Inferior parietal cortex (tissue), 1 donor: ENCODE measurements at regions not wholly inside any gene's neighbourhood (a gene's known extent, or its start where the extent isn't known, plus 50 kb on each side); places are given as distances from the start of the nearest gene placed in this dataset.

Source experiments
- DNase-seq: peaks from one replicate; pipeline ENCODE4 v3.0.0-alpha.2; 2016; ENCODE audit errors: extremely low spot score

DNA sequence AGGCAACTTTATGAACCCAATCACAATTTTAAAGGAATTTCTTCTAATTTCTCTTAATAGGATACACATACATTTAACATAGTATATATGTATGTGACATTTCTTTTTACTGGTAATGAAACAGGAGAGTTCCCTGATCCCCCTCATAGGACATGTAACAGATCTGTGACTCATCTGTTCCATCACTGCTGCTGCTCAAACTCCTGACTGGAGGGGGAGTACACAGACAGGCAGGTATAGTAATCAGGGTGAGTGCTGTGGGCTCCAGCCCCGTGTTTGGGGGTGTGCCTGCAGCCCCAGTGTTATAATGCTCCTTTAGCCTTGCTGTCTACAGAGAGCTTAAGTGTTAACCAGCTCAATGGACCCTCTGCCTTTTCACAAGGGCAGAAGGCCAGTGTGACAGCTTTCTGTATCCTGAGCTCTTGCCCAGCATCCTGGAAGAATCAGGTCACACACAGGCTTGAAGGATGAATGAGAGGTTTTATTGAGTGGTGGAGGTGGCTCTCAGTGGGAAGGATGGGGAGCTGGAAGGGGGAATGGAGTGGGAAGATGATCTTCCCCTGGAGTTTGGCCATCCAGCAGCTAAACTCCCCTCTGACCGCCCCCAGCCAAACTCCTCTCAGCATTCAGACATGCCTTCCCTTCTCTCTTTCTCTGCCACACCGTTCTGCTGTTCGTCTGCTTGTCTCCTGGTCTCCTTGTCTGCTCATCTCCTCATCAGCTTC is 161.3 kb downstream of the ZNF608 start:
- no peak for DNase-seq

DNA sequence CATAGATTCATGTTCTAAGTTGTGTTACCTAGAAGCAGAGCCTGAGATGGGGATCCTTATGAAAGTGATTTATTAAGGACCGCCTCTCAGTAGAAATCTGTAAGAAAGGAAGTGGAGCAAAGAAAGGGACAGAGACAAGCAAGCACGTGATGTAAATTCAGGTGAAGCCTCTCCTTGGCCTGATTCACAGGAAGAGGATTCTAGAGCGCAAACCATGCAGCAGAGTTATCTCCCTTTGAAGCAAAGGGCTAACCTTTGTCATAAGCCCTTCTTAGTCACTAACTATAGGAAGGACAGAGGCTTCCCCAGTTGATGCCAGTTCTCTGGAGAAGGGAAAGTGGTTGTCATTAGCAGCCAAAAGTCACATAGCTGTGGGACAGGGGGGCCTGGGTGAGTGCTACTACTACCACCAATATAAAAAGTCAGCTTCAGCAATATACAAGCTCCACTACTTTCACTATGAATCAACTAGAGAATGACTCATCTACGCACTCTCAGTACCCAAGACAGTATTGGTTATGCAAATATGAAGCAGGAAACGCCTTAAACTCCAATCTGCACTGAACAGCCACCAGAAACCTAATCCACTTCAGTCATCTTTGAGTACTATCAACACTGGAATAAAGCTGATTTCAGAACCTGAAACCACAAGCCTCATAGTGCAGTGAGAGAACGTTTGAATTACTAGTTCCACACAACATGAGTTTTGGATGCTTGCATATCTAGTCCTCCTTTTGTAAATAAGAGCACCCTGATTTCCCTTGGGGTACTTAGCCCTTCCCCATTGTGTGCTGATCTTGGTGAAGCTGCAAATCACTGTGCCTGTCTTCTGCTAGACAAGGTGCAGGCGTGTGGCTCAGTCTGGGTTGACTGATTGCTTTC is 162.7 kb downstream of the ZNF608 start:
- DNase-seq = no peak

DNA sequence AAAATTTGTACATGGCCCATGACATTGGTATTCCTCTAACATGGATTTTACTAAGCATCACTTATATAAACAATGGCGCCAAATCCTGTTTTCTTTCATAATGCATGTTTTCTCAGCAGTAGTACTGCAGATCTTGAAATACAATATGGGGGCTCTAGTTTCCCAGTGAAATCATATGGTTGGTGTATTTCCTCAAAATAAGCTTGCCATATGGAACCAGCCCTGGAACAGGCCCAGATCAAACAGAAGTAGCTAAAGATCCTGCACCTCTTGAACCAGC is 163.9 kb downstream of the ZNF608 start:
- DNase-seq = no peak

DNA sequence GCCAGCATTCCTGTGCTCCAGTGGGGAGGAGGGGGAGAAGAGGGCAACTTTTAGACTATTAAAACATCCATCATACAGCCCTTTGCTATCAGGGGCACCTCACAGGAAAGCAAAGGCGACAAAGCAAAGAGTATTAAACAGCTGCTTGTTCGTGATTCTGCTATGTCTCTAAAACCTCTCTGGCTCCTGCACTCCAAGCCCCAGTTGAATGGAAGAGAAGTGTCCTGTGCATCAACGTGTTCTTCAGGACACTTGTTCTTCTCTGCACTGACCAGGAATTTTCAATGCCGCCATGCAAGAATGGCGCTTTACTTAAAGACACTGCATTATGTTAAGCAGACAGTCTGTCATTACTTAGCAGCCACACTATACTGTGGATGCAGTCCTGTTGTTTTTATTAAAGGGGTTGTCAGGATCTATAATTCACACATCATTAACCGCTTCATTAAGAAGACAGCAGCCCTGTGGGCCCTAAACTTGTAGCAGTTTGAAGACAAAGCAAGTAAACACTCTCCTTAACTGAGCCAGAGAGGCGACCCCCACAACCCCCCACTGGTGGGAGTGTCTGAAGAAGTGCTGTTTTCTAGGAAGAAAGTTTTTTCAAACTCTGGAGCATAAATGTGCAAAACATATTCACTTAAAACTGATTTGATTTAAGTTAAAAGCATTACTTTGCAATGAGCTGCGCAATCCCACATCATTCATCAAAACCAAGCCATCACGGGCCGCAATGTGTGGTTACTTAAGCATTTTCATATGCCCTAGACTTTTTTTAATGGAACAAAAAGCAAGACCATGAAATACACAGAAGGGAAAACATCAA is 164.5 kb downstream of the ZNF608 start:
- DNase-seq = no peak

DNA sequence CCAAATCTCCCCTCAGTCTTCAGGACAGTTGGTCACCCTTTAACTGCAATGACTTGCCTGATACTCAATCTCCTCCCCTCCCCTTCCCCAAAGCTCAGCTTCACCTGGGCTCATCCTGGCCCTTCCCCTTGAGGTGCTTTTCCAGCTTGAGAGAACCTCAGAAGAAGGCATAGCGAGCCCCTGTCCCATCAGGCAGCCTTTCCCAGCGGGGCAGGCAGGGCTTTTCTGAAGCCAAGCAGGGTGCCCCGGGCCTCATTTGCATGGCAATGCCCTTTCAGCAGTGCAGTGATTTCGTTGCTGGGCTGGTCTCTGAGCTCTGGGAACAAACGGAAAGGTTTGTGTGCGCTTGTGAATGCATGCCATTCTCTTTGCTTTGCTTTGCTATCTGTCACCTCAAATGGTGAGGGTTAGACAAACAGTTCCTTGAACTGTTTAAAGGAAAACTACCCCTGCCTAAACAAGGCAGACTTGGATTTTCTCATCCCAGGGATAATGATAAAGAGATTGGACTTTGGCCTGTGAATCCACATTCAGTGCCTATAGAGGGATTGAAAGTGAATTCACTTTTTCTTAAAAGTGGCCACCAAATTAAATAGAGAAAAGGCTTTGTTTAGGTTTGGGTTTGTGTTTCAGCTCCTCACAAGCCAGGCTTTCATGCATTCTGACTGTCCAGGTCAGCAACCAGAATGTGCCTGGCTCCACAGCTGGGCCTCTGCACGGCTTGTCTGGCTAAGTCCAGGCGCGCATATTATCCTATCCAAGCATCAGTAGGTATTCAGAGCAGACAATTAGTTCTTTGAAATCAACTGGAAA is 165.3 kb downstream of the ZNF608 start:
- peak; percentile 48 for DNase-seq

DNA sequence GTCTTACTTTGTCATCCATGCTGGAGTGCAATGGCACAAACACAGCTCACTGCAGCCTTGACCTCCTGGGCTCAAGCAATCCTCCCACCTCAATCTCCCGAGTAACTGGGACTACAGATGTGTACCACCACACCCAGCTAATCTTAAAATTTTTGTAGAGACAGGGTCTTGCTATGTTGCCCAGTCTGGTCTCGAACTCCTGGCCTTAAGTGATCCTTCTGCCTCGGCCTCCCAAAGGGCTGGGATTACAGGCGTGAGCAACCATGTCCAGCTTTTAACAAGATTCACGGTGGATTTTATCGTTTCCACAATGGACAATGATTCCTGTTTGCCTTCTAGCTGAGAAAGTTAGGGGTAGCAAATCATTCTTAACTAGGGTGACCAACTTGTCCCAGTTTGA is 165.9 kb downstream of the ZNF608 start:
- no peak for DNase-seq

DNA sequence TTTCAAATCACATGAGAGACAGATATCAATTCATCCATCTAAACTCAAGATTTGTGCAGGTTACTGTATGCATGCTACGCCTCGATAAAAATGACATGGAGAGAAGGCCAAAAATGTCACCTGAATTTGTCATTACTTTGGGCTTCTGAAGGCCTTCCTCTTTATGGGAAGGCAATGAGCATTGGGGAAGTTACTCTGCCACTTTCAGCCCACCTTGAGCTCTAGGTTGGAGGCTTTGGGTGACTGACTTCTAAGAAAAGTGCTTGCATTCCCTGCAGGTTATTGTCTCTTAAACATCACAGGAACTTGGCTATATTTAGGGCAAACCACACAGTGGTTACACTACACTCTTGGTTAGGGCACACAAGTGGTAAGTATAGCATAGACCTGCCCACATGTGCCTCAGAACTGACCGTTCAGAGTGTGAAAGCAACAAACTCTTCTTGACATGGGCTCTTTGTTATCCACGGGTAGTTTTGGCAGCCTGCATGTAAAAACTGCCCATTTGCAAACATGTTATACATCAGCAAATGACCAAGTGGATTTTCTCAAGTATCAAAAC is 169.5 kb downstream of the ZNF608 start:
- no peak for DNase-seq

DNA sequence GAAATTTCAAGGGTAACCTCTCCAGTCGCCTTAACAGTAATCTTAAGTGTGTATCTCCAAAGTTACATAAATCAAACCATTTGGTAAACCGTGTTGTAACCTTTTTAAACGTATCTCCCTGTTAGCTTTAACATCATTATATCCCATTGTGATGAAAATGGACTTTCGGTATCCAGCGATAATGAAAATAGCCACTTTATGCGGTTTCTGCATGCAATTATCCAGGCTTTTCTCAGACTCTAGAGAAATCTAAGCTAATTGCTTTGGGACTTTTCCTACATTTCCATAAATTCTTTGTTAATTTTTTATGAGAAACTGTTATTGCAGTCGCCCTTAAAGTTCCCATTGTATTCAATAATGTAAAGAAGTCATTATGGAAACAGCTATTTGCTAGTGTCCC is 170.7 kb downstream of the ZNF608 start:
- no peak for DNase-seq

DNA sequence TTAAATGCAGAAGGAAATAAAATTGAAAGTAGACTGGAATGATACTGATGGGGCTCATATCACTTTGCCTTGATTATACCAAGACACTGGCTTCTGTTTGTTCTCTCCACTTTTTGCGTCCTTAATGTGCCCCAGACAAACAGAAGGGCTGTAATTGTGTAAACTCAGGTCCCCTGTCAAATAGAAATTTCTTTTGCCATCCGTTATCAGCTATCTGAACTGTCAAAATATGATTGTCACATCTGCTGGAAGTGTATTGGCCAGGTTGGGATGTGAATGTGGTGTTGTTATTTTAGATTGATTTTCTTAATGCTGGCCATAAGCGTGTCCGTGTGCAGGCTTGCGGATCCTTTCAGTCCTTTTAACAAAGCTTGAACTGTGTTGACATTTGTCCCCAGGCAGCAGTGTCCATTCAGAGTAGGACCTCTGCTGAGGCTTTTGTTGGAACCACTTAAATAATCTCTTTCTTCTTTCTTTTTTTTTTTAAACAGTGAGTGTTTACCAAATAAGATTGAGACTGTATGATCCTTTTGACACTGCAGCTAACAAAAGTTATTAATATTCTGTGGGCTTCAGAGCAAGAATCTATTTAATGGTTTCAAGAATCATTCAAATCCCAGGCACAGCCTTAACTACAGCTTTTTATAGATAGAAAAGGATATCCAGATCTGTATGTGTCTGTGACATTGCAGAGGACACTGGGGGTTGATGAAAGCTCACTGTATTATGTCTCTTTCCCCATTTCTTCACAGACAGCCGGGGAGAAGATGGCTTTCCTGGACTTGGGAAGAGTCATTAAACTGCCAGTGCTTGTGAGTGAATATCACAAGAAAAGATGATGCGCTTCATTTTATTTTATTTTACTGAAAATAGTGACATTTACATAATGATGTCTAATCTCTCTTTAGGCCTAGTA is 171.7 kb downstream of the ZNF608 start:
- DNase-seq = peak; percentile 74

DNA sequence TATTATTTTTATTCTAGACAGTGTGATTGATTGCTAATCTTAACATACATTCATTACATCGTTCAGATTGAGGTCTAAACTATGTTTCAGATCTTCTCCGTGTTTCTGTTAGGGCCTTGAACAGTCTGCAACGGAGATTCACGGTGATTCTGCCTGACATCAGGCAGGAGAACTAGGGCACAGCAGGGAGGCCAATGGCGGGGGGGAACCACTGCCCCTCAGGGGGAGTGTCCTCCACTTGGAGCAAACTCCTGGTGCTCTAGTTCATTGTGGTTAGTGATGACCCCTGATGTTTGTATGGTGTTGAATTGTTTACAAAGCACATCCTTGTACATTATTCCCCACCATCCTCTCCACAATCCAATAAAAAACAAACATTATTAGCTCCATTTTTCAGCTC is 173.5 kb downstream of the ZNF608 start:
- no peak for DNase-seq

DNA sequence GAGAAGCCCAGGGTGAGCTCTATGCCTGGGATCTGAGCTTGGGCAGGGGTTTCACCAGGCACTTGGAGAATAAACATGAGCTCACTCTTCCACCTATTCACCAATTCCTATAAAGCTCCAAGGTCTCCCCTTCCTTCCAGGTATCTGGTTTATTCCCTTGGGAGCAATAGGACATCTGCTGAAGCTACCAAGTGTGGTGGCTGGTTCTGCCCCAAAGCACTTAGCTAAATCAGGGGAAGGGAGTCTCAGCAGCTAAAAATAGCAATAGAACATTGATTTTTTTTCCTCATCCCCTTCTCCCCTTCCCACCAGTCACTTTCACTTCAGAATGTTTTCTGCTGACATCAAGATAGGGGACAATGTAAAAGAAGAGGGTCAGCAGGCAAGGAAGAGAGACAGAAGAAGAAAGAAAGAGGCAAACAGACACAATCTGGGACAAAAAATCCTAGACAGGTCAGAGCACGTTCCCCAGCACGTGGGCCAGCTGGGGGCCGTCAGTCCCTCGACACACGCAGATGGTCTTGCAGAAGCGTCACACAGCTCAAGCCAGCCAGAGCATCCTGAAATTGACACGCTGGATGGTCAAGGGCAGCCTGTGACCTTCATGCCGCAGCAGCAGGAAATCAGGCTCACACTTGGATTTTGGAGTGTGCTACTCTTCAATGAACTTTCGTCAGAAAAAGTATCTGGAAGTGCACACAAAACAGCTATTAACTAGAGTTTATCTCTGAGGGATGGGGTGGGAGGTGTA is 176.0 kb downstream of the ZNF608 start:
- no peak for DNase-seq

DNA sequence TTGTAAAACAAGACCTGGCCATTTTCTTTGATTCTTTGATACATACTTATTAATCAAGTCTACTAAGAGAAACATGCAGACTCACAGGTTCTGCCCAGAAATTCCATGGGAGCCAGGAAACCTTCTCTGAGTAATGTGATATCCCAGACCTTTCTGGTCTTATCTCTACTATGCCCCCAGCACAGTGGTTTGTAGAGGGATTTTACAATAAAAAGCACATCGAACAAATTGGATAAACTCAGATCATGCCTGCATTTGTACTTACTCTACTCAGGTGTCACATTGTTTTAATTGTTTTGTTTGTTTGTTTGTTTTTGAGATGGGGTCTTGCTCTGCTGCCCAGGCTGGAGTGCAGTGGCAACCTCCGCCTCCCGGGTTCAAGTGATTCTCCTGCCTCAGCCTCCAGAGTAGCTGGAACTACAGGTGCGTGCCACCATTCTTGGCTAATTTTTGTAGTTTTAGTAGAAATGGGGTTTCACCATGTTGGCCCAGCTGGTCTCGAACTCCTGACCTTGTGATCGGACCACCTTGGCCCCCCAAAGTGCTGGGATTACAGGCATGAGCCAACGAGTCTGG is 179.5 kb downstream of the ZNF608 start:
- DNase-seq = no peak

DNA sequence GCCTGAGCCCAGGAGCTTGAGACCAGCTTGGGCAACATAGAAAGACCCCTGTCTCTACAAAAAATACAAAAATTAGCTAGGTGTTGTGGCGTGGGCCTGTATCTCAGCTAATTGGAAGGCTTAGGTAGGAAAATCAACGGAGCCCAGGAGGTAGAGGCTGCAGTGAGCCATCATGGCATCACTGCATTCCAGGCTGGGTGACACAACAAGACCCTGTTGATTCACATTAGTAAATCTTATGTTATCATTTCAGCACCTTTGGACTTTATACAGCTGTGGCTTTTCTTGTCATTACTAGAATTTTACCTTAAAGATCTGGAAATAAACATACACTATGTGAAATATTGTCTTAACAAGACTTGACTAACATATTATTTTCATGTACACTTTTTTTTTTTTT is 185.0 kb downstream of the ZNF608 start:
- no peak for DNase-seq

DNA sequence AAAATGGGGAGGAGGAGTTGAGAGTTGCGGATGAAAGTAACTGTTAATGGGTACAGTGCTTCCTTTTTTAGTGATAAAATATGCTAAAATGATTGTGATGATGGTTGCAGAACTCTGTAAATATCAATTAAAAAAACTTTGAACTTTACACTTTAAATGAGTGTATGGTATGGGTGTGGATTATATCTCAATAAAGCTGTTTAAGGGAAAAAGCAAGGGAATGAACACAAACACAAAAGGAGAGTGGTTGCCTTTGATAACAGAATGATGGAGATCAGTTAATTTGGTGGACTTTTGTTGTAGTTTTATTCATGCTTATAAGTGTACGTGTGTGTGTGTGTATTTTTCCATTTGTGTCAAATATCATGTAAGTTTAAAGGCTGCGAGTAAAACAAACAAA is 186.1 kb downstream of the ZNF608 start:
- DNase-seq = no peak

DNA sequence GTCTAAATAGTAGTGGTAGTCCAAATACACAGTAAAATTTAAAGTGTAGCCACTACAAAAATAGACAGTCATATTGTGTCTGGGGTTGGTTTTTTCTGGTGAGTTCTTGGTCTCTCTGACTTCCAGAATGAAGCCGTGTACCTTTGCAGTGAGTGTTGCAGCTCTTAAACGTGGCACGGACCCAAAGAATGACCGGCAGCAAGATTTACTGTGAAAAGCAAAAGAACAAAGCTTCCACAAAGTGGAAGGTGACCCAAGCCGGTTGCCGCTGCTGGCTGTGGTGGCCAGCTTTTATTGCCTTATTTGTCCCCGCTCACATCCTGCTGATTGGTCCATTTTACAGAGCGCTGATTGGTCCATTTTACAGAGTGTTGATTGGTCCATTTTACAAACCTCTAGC is 188.7 kb downstream of the ZNF608 start:
- DNase-seq = no peak

DNA sequence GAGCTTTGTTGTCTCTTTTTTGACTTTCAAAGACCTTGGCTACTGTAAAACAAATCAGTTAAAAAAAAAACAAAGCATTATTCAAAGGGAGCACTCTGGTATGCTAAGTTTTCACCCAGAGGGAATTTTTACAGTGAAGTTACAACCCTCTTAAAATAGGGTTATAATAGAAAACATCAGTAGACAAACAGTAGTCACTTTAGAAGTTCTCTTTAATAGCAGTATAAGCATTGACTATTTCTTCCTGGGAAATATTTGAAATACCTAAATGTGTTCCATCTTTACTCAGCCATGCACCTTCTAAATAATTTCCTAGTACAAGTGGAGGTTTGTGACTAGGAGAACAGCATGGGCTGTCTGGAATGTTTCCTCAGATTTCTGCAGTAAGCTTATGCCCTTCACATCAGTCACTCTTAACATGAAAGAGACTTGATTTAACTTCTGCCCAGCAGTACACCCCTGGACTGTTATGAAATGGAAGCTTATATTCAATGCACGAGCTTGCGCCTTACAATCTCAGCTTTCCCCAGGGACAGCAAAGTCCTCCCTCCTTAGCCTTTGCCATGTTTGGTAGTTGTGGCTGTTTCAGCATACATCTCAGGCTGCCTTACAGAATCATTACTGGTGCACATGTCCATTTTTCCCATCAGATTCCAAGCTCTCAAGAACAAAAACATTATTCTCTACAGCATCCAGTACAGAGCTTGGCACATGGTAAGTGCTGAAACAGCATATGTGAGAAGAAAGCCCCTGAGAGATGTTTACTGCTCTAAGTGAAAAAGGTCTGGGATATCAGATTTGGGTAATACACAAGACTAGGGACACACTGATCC is 191.5 kb downstream of the ZNF608 start:
- DNase-seq = no peak

DNA sequence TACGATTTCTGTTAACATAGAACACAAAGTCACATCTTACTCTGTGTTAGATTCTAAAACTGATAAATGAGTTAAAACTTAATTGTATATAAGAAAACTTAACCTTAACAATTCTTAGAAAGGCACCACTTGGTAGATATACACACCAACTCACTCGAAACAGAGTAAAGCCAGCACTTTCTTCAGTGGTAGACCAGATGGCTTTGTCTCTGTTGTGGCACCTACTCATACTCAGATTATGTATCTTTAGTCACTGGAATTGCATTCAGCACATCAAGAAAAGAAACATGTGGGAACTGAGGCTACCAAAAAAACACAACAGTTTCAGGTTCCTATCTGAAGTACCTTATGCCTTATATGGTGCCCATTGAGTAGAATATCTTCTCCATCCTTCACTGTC is 192.5 kb downstream of the ZNF608 start:
- no peak for DNase-seq

DNA sequence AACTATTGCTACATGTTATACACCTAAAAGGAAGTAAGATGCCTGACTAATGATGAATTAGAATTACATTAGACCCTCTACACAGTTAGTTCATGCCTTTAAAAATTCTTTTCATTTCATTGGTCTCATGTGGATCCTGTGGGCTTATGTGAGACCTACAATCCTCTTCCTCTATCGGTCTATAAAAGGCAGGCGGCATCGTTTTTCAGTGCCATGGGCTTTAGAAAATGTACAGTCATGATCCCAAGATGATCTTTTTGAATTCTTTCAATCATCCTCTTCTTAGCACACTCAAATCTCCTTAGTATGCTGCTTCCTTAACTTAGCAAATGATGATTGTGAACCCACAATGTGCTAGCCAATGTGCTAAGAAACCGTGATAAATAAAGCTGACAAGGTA is 193.9 kb downstream of the ZNF608 start:
- DNase-seq = no peak

DNA sequence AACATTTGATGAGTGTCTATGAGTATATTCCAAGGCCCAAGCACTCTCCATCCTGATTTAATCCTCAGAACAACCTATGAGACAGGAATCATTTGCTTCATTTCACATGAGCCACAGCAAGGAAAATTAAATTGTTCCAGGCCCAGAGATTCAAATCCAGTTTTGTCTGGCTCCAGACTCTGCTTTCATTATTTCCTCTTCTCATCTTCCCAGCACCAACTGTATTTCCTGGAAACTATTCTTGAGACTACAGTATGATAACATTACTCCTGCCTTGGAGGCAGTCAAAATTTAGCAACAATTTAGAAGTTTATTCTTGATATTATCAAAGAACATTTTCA is 194.5 kb downstream of the ZNF608 start:
- no peak for DNase-seq
